ENCODE measurements at regions not wholly inside any gene's neighbourhood (a gene's known extent, or its start where the extent isn't known, plus 50 kb on each side); places are given as distances from the start of the nearest gene placed in this dataset.
"Not testable (repeated sequence)": the region's sequence is repeated elsewhere in the genome, so short reads cannot be mapped to it uniquely, and the experiment has no call there.

- not testable (repeated sequence) for DNase-seq; ATAC-seq (ENCODE audit: low FRiP score); H3K27ac ChIP-seq (ENCODE audit: low read depth in 1 of 2, low read length in 2 of 2); H3K4me3 ChIP-seq (ENCODE audit: low read length in 2 of 2); H3K9me3 ChIP-seq (ENCODE audit: control insufficient read depth, low read length); H3K27me3 ChIP-seq (ENCODE audit: control insufficient read depth in 1 of 2, insufficient read depth in 2 of 2, low read length in 1 of 2); H3K36me3 ChIP-seq (ENCODE audit: control insufficient read depth in 1 of 2, insufficient read depth in 2 of 2, low read length in 1 of 2); H3K4me1 ChIP-seq (ENCODE audit: control insufficient read depth in 1 of 2, insufficient read depth in 2 of 2, low read length in 2 of 2)
- 87 to 93% methylated on average over 17 of the region's 17 CpGs for WGBS, 2 donors
- intact Hi-C loops (cut with DNase I): loop anchor here in 1 of 2 donors (10.0 kb wide), 1 partner anchor 371 kb away; the partner anchor contains the start of gene SEMA6A
These were observed 371.2 kb upstream of the SEMA6A start for GRCh38 chr5:116945613-116946382.

GRCh38 chr5:116944183-116944582 is 369.6 kb upstream of the SEMA6A start:
- no peaks in the 10 kb centered on the region for H3K27me3 ChIP-seq (ENCODE audit: control insufficient read depth in 1 of 2, insufficient read depth in 2 of 2, low read length in 1 of 2)
- H3K4me3 ChIP-seq (ENCODE audit: low read length in 2 of 2): no peak overlapping the region
- intact Hi-C loops (cut with DNase I): loop anchor here in 1 of 2 donors (10.0 kb wide), 1 partner anchor 369 kb away; the partner anchor contains the start of gene SEMA6A
- no peak overlapping the region for H3K27ac ChIP-seq (ENCODE audit: low read depth in 1 of 2, low read length in 2 of 2)
- H3K4me1 ChIP-seq (ENCODE audit: control insufficient read depth in 1 of 2, insufficient read depth in 2 of 2, low read length in 2 of 2): no peaks in the 10 kb centered on the region
- ATAC-seq (ENCODE audit: low FRiP score): no peak
- H3K9me3 ChIP-seq (ENCODE audit: control insufficient read depth, low read length): peaks cover 2% of the 10 kb centered on the region
- H3K36me3 ChIP-seq (ENCODE audit: control insufficient read depth in 1 of 2, insufficient read depth in 2 of 2, low read length in 1 of 2): no peaks in the 10 kb centered on the region
- DNase-seq: no peak
- 52 to 60% methylated on average over 5 of the region's 5 CpGs for WGBS, 2 donors

DNA sequence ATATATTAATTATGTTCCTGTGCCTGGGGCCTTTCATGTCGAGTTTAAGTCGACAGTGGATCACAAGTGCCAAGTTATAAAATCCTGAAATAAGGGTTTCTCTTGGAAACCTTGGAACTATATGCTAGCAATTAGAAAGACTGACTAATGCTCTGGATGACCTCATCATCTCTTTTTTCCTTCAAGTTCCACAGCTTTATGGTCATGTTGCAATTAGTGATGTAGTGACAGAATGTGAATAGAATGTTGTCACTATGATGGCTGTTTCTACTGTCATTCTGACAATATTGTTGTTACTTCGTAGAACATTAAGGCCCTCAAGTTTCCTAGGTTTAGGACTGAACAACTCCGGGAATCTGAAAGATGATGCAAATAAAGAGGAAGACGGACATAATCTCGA is 368.0 kb upstream of the SEMA6A start:
- DNase-seq (no peak), ATAC-seq (ENCODE audit: low FRiP score) (no peak)
- H3K9me3 ChIP-seq (ENCODE audit: control insufficient read depth, low read length): peaks cover 2% of the 10 kb centered on the region
- H3K4me3 ChIP-seq (ENCODE audit: low read length in 2 of 2): no peak overlapping the region
- no peak overlapping the region for H3K27ac ChIP-seq (ENCODE audit: low read depth in 1 of 2, low read length in 2 of 2)
- 59% methylated on average over 6 of the region's 6 CpGs for WGBS, 2 donors
- H3K27me3 ChIP-seq (ENCODE audit: control insufficient read depth in 1 of 2, insufficient read depth in 2 of 2, low read length in 1 of 2): no peaks in the 10 kb centered on the region
- intact Hi-C loops (cut with DNase I): loop anchor here in 1 of 2 donors (10.0 kb wide), 1 partner anchor 368 kb away; the partner anchor contains the start of gene SEMA6A
- no peaks in the 10 kb centered on the region for H3K4me1 ChIP-seq (ENCODE audit: control insufficient read depth in 1 of 2, insufficient read depth in 2 of 2, low read length in 2 of 2)
- H3K36me3 ChIP-seq (ENCODE audit: control insufficient read depth in 1 of 2, insufficient read depth in 2 of 2, low read length in 1 of 2): no peaks in the 10 kb centered on the region

DNA sequence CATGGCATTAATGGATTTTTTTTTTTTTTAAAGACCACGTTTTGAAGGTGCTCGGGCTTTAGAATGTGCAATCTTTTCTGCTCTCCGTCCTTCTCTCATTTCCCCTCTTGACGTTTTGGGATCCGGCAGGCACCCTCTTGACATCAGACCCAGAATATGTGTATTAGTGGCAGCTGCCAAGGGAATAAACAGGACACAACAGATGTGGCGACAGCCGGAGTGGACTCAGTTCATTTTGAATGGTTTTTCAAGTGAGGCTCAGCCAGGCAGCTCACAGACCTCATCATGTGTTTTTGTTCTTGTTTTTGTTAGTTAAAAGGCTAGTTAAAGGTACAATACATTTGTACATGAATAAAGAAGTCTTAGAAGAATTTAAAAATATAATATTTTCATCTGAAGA is 365.0 kb upstream of the SEMA6A start:
- H3K9me3 ChIP-seq (ENCODE audit: control insufficient read depth, low read length): no peaks in the 10 kb centered on the region
- WGBS, 2 donors: 40 to 45% methylated on average over 7 of the region's 7 CpGs
- ATAC-seq (ENCODE audit: low FRiP score) (no peak), DNase-seq (no peak)
- H3K27ac ChIP-seq (ENCODE audit: low read depth in 1 of 2, low read length in 2 of 2): no peak overlapping the region
- H3K36me3 ChIP-seq (ENCODE audit: control insufficient read depth in 1 of 2, insufficient read depth in 2 of 2, low read length in 1 of 2): no peaks in the 10 kb centered on the region
- H3K4me1 ChIP-seq (ENCODE audit: control insufficient read depth in 1 of 2, insufficient read depth in 2 of 2, low read length in 2 of 2): peaks cover 1 to 2% of the 10 kb centered on the region in 2 donors
- intact Hi-C loops (cut with DNase I): loop anchor here in 1 of 2 donors (10.0 kb wide), 1 partner anchor 365 kb away; the partner anchor contains the start of gene SEMA6A
- H3K4me3 ChIP-seq (ENCODE audit: low read length in 2 of 2): no peak overlapping the region
- H3K27me3 ChIP-seq (ENCODE audit: control insufficient read depth in 1 of 2, insufficient read depth in 2 of 2, low read length in 1 of 2): no peaks in the 10 kb centered on the region

DNA sequence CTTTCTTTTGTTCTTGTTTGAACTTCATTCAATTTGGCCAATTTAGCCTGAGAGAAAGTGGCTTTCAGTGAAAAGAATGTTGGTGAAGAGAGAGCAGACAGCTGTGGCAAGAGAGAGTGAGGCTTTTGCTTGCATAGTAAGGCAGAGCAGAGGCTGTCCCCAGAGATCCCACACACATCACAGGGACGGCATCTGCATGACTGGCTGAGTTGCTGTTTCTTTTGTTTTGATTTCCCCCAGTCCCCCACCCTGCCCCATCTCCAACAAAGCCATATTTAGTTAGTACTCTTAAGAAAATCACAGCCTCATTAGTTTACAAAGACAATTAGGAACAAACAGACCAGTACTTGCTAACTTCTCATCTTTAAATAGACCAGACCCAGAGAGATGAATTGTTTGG is 363.9 kb upstream of the SEMA6A start:
- no peak overlapping the region for H3K27ac ChIP-seq (ENCODE audit: low read depth in 1 of 2, low read length in 2 of 2)
- intact Hi-C loops (cut with DNase I): no loop called here
- no peak for ATAC-seq (ENCODE audit: low FRiP score)
- no peaks in the 10 kb centered on the region for H3K27me3 ChIP-seq (ENCODE audit: control insufficient read depth in 1 of 2, insufficient read depth in 2 of 2, low read length in 1 of 2)
- WGBS, 2 donors: 6 to 12% methylated on average over 1 of the region's 1 CpG
- H3K36me3 ChIP-seq (ENCODE audit: control insufficient read depth in 1 of 2, insufficient read depth in 2 of 2, low read length in 1 of 2): no peaks in the 10 kb centered on the region
- H3K9me3 ChIP-seq (ENCODE audit: control insufficient read depth, low read length): no peaks in the 10 kb centered on the region
- no peak for DNase-seq
- peaks cover 1 to 2% of the 10 kb centered on the region in 2 donors for H3K4me1 ChIP-seq (ENCODE audit: control insufficient read depth in 1 of 2, insufficient read depth in 2 of 2, low read length in 2 of 2)
- no peak overlapping the region for H3K4me3 ChIP-seq (ENCODE audit: low read length in 2 of 2)

DNA sequence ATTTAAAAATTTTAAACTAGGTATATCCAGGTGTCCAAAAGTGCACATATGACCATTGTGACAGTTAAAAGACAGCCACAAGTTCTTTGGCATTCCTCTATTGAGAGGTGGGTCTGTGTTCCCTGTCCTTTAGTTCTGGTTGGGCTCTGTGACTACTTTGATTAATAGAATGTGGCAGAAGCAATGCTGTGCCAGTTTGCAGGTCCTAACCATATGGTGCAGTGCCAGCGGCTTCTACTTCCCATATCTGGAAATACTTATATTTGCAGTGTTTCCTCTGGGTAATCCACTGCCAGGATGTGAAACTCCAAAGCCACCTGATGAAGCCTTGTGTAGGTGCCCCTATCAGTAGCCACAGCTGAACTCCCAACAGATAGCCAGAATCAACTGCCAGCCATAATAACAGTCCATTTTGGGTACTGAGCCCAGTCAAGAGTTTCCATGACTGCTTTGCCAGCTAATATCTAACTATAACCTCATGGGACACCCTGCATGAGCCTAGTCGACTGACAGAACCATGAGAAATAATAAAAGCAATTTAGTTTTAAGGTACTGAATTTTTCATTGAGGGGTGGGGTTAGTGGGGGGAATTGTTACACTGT is 361.0 kb upstream of the SEMA6A start:
- H3K36me3 ChIP-seq (ENCODE audit: control insufficient read depth in 1 of 2, insufficient read depth in 2 of 2, low read length in 1 of 2): no peaks in the 10 kb centered on the region
- no peak overlapping the region for H3K27ac ChIP-seq (ENCODE audit: low read depth in 1 of 2, low read length in 2 of 2)
- 18 to 21% methylated on average over 2 of the region's 2 CpGs for WGBS, 2 donors
- intact Hi-C loops (cut with DNase I): no loop called here
- no peaks in the 10 kb centered on the region for H3K9me3 ChIP-seq (ENCODE audit: control insufficient read depth, low read length)
- DNase-seq: no peak
- no peak overlapping the region for H3K4me3 ChIP-seq (ENCODE audit: low read length in 2 of 2)
- no peaks in the 10 kb centered on the region for H3K27me3 ChIP-seq (ENCODE audit: control insufficient read depth in 1 of 2, insufficient read depth in 2 of 2, low read length in 1 of 2)
- H3K4me1 ChIP-seq (ENCODE audit: control insufficient read depth in 1 of 2, insufficient read depth in 2 of 2, low read length in 2 of 2): peaks cover 1 to 2% of the 10 kb centered on the region in 2 donors
- no peak for ATAC-seq (ENCODE audit: low FRiP score)

DNA sequence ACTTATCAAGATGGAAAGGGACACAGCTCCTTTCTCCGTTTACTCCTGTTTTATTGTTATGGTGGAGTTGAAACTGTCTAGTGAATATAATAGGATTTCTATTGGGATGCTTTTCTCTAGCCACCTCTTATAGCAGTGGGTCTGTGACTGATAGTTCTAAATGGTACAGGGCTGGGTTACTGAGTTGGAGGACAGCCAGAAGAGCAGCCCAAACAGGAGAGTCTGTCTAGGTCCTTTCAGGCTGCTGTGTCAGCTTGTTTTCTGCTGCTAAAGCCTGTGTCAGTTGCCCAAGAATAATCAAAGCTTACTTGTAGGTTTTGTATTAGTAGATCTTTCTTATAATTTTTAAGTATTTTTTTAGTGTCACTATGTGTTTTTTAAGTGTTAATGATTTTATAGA is 356.0 kb upstream of the SEMA6A start:
- Histone ChIP-seq H3K27me3 (ENCODE audit: control insufficient read depth in 1 of 2, insufficient read depth in 2 of 2, low read length in 1 of 2) (no peaks in the 10 kb centered on the region), H3K4me3 (ENCODE audit: low read length in 2 of 2) (no peak overlapping the region), H3K9me3 (ENCODE audit: control insufficient read depth, low read length) (no peaks in the 10 kb centered on the region), H3K4me1 (ENCODE audit: control insufficient read depth in 1 of 2, insufficient read depth in 2 of 2, low read length in 2 of 2) (peaks cover 1 to 2% of the 10 kb centered on the region in 2 donors), H3K27ac (ENCODE audit: low read depth in 1 of 2, low read length in 2 of 2) (no peak overlapping the region), H3K36me3 (ENCODE audit: control insufficient read depth in 1 of 2, insufficient read depth in 2 of 2, low read length in 1 of 2) (no peaks in the 10 kb centered on the region)
- ATAC-seq (ENCODE audit: low FRiP score): no peak
- no peak for DNase-seq
- WGBS, 2 donors: 92 to 97% methylated on average over 1 of the region's 1 CpG
- intact Hi-C loops (cut with DNase I): no loop called here

- Histone ChIP-seq H3K4me3 (ENCODE audit: low read length in 2 of 2) (no peak overlapping the region), H3K27ac (ENCODE audit: low read depth in 1 of 2, low read length in 2 of 2) (no peak overlapping the region), H3K4me1 (ENCODE audit: control insufficient read depth in 1 of 2, insufficient read depth in 2 of 2, low read length in 2 of 2) (no peaks in the 10 kb centered on the region), H3K27me3 (ENCODE audit: control insufficient read depth in 1 of 2, insufficient read depth in 2 of 2, low read length in 1 of 2) (no peaks in the 10 kb centered on the region), H3K9me3 (ENCODE audit: control insufficient read depth, low read length) (no peaks in the 10 kb centered on the region), H3K36me3 (ENCODE audit: control insufficient read depth in 1 of 2, insufficient read depth in 2 of 2, low read length in 1 of 2) (no peaks in the 10 kb centered on the region)
- intact Hi-C loops (cut with DNase I): no loop called here
- DNase-seq (no peak), ATAC-seq (ENCODE audit: low FRiP score) (no peak)
- WGBS, 2 donors: 74 to 83% methylated on average over 2 of the region's 2 CpGs
These were observed 348.7 kb upstream of the SEMA6A start for GRCh38 chr5:116923344-116923743.

DNA sequence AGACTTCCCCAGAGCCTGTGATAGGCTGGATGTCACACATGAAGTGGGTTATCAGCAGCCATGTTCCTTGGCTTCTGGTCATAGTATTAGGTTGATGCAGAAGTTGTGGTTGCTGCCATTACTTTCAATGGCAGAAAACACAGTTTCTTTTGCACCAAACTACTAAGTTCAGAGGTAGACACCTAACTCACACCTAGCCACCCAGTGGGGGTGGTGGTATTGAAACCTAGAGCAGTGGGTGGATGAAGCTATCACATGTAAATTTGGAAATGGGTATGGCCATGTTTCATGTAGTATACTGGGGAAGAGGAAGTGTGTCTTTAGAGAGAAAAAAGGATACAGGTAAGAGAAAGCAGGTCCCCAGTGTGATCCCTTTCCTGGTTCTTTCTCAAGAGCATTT is 347.9 kb upstream of the SEMA6A start:
- H3K9me3 ChIP-seq (ENCODE audit: control insufficient read depth, low read length): no peaks in the 10 kb centered on the region
- DNase-seq (no peak), ATAC-seq (ENCODE audit: low FRiP score) (no peak)
- no peaks in the 10 kb centered on the region for H3K27me3 ChIP-seq (ENCODE audit: control insufficient read depth in 1 of 2, insufficient read depth in 2 of 2, low read length in 1 of 2)
- no peaks in the 10 kb centered on the region for H3K36me3 ChIP-seq (ENCODE audit: control insufficient read depth in 1 of 2, insufficient read depth in 2 of 2, low read length in 1 of 2)
- no peak overlapping the region for H3K4me3 ChIP-seq (ENCODE audit: low read length in 2 of 2)
- no peak overlapping the region for H3K27ac ChIP-seq (ENCODE audit: low read depth in 1 of 2, low read length in 2 of 2)
- no peaks in the 10 kb centered on the region for H3K4me1 ChIP-seq (ENCODE audit: control insufficient read depth in 1 of 2, insufficient read depth in 2 of 2, low read length in 2 of 2)
- intact Hi-C loops (cut with DNase I): no loop called here

Data from aorta (tissue), 5 donors.